HEK293 (cell line): ENCODE measurements at regions not wholly inside any gene's neighbourhood (a gene's known extent, or its start where the extent isn't known, plus 50 kb on each side); places are given as distances from the start of the nearest gene placed in this dataset.

Source experiments
- CTCF ChIP-seq: fragments of 450-650 bp; formaldehyde crosslinking; IDR thresholded peaks from 2 replicates; pipeline ENCODE4 v1.5.1; 2016; ENCODE audit warnings: missing biosample characterization, missing genetic modification characterization
- ZNF114 ChIP-seq: fragments of 450-650 bp; formaldehyde crosslinking; IDR thresholded peaks from 2 replicates; pipeline ENCODE4 v1.5.0; 2017; ENCODE audit warnings: missing biosample characterization, missing genetic modification characterization
- ZNF654 ChIP-seq: fragments of 450-650 bp; formaldehyde crosslinking; IDR thresholded peaks from 2 replicates; pipeline ENCODE4 v1.5.1; 2016; ENCODE audit warnings: low read depth, missing biosample characterization, missing genetic modification characterization
- ZNF747 ChIP-seq: fragments of 450-650 bp; formaldehyde crosslinking; IDR thresholded peaks from 2 replicates; pipeline ENCODE4 v1.5.1; 2016; ENCODE audit warnings: missing biosample characterization, missing genetic modification characterization
- ZSCAN30 ChIP-seq: fragments of 450-650 bp; IDR thresholded peaks from 2 replicates; pipeline ENCODE4 v1.5.1; 2018; ENCODE audit warnings: missing biosample characterization, mild to moderate bottlenecking, missing genetic modification characterization, moderate library complexity
- TF ChIP-seq, protein P1 (sequence below): fragments of 450-650 bp; IDR thresholded peaks from 2 replicates; pipeline ENCODE4 v1.5.1; 2018; ENCODE audit warnings: missing biosample characterization, missing genetic modification characterization

DNA sequence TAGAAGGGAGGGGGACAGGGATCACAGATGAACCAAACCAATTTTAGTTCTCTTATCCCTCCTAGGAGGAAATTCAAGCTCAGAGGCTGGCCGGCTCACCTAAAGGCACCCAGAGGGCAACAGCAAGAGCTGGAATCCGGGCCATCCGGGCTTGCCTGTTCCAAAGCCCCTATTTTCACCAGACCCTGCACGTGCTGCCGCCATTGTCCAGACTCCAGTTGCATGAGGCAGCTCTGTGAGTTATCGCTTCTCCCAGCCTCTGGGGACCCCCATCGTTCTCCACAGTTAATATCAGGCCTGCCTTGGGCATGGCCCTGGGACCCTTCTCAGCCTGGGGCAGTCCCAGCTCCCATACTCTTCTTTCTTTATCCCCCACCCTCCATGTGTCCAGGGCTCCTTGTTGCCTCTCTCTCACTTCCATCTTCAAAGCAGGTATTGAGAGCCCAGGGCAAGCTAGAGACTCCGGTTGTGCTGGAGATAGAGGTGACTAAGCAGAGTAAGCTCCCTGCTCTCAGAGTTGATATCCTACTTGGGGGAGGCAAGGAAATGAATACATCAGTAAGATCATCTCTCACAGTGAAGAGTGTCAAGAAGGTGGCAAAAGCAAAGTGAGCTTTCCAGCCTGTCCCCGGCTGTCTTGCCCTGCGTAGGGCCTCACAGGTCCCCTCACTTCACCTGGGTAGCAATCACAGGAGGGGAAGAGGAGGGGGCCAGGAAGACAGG lies 322.8 kb downstream of the UACA start:
- TF ChIP-seq CTCF (tag by site-specific recombination): no peak
- no peak for TF ChIP-seq ZNF654 (tag by site-specific recombination)
- TF ChIP-seq ZNF114 (tag by site-specific recombination): no peak
- no peak for TF ChIP-seq ZNF747 (tag by site-specific recombination)
- TF ChIP-seq, protein P1, sequence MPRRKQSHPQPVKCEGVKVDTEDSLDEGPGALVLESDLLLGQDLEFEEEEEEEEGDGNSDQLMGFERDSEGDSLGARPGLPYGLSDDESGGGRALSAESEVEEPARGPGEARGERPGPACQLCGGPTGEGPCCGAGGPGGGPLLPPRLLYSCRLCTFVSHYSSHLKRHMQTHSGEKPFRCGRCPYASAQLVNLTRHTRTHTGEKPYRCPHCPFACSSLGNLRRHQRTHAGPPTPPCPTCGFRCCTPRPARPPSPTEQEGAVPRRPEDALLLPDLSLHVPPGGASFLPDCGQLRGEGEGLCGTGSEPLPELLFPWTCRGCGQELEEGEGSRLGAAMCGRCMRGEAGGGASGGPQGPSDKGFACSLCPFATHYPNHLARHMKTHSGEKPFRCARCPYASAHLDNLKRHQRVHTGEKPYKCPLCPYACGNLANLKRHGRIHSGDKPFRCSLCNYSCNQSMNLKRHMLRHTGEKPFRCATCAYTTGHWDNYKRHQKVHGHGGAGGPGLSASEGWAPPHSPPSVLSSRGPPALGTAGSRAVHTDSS (tag by site-specific recombination): no peak
- TF ChIP-seq ZSCAN30 (tag by site-specific recombination): no peak
